ENCODE measurements at regions not wholly inside any gene's neighbourhood (a gene's known extent, or its start where the extent isn't known, plus 50 kb on each side); places are given as distances from the start of the nearest gene placed in this dataset.

- no peaks in the 10 kb centered on the region for H3K36me3 ChIP-seq
- no peak overlapping the region for H3K4me3 ChIP-seq
- no peak for TF ChIP-seq CTCF (IDR thresholded peaks at IDR 0.05)
- no peak for TF ChIP-seq POLR2A (IDR thresholded peaks at IDR 0.05; ENCODE audit: low read depth)
- TF ChIP-seq EP300 (IDR thresholded peaks at IDR 0.05): no peak
- no peak for TF ChIP-seq POLR2AphosphoS5 (IDR thresholded peaks at IDR 0.05)
- H3K27ac ChIP-seq (replicated peaks in 1 of 4): no peak overlapping the region
- intact Hi-C loops (cut with DNase I): no loop called here
- DNase-seq (ENCODE audit: extremely low spot score): no peak
- H3K27me3 ChIP-seq: no peaks in the 10 kb centered on the region
- no peaks in the 10 kb centered on the region for H3K4me1 ChIP-seq
- 93% methylated on average over 20 of the region's 20 CpGs for WGBS
- H3K9me3 ChIP-seq: no peaks in the 10 kb centered on the region
These were observed 521.0 kb downstream of the SOX11 start for GRCh38 chr2:6213056-6213780.

GRCh38 chr2:6214471-6214870, 522.3 kb downstream of the SOX11 start:
- TF ChIP-seq POLR2AphosphoS5 (IDR thresholded peaks at IDR 0.05): no peak
- TF ChIP-seq POLR2A (IDR thresholded peaks at IDR 0.05; ENCODE audit: low read depth): no peak
- no peak for TF ChIP-seq CTCF (IDR thresholded peaks at IDR 0.05)
- no peak for TF ChIP-seq EP300 (IDR thresholded peaks at IDR 0.05)
- Histone ChIP-seq H3K27me3 (no peaks in the 10 kb centered on the region), H3K36me3 (no peaks in the 10 kb centered on the region), H3K4me3 (no peak overlapping the region), H3K4me1 (no peaks in the 10 kb centered on the region), H3K9me3 (no peaks in the 10 kb centered on the region), H3K27ac (replicated peaks in 1 of 4) (no peak overlapping the region)
- no peak for DNase-seq (ENCODE audit: extremely low spot score)
- intact Hi-C loops (cut with DNase I): no loop called here
- 64% methylated on average over 6 of the region's 6 CpGs for whole genome bisulfite sequencing

GRCh38 chr2:6215053-6215452, 522.9 kb downstream of the SOX11 start:
- H3K27me3 ChIP-seq: no peaks in the 10 kb centered on the region
- 90% methylated on average over 2 of the region's 2 CpGs for WGBS
- intact Hi-C loops (cut with DNase I): no loop called here
- DNase-seq (ENCODE audit: extremely low spot score): no peak
- H3K9me3 ChIP-seq: no peaks in the 10 kb centered on the region
- TF ChIP-seq EP300 (IDR thresholded peaks at IDR 0.05) (no peak), POLR2AphosphoS5 (IDR thresholded peaks at IDR 0.05) (no peak), CTCF (IDR thresholded peaks at IDR 0.05) (no peak), POLR2A (IDR thresholded peaks at IDR 0.05; ENCODE audit: low read depth) (no peak)
- H3K27ac ChIP-seq (replicated peaks in 1 of 4): no peak overlapping the region
- no peak overlapping the region for H3K4me3 ChIP-seq
- H3K36me3 ChIP-seq: no peaks in the 10 kb centered on the region
- H3K4me1 ChIP-seq: no peaks in the 10 kb centered on the region

DNA sequence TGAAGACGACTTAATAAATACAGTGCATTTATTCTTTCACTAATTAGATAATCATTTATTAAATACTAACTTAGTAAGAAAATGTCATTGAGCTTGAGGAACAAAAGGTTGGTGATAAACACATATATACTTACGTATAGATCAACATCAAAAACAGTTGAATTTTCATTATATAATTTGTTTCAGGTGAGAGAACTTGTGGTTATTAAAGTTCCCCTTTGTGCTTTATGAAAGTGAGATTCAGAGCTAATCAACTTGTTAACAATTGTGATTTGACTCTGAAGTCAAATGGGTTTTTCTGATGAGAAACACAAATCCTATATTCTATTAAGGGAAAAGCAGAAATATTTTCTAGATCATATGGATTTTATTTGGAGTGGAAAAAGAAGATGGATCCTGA, 524.0 kb downstream of the SOX11 start:
- H3K27me3 ChIP-seq: no peaks in the 10 kb centered on the region
- no peak overlapping the region for H3K27ac ChIP-seq (replicated peaks in 1 of 4)
- intact Hi-C loops (cut with DNase I): no loop called here
- H3K9me3 ChIP-seq: no peaks in the 10 kb centered on the region
- TF ChIP-seq POLR2A (IDR thresholded peaks at IDR 0.05; ENCODE audit: low read depth): no peak
- 70% methylated on average over 2 of the region's 2 CpGs for WGBS
- no peak overlapping the region for H3K4me3 ChIP-seq
- H3K4me1 ChIP-seq: no peaks in the 10 kb centered on the region
- DNase-seq (ENCODE audit: extremely low spot score): no peak
- H3K36me3 ChIP-seq: no peaks in the 10 kb centered on the region

- no peaks in the 10 kb centered on the region for H3K4me1 ChIP-seq
- peak; percentile 29 for DNase-seq (ENCODE audit: extremely low spot score)
- H3K27ac ChIP-seq (replicated peaks in 1 of 4): no peak overlapping the region
- no peaks in the 10 kb centered on the region for H3K9me3 ChIP-seq
- 93% methylated on average over 4 of the region's 4 CpGs for WGBS
- no peaks in the 10 kb centered on the region for H3K36me3 ChIP-seq
- no peaks in the 10 kb centered on the region for H3K27me3 ChIP-seq
- no peak overlapping the region for H3K4me3 ChIP-seq
- TF ChIP-seq POLR2A (IDR thresholded peaks at IDR 0.05; ENCODE audit: low read depth): no peak
- intact Hi-C loops (cut with DNase I): no loop called here
These were observed 526.7 kb downstream of the SOX11 start for GRCh38 chr2:6218926-6219325.

DNA sequence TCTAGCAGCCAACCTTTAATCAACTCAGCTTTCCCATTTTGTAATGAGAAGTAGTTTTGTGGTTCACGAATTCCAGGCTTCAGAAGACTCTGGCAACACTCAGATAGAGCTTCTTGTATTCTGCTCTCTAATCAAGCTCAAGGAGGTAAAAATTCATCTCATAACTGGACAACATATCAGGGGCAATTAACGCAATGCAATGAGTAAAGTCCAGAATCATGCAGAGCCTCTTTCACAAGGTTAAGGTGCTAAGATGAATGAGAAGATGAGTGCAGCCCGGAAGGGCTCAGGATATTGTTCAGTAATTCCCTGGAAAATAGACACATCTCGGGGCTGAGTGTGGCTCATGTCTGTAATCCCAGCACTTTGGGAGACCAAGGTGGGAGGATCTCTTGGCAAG, 527.7 kb downstream of the SOX11 start:
- no peak overlapping the region for H3K4me3 ChIP-seq
- DNase-seq (ENCODE audit: extremely low spot score): peak; percentile 31
- WGBS: 92% methylated on average over 4 of the region's 4 CpGs
- H3K4me1 ChIP-seq: no peaks in the 10 kb centered on the region
- no peak overlapping the region for H3K27ac ChIP-seq (replicated peaks in 1 of 4)
- H3K9me3 ChIP-seq: no peaks in the 10 kb centered on the region
- no peaks in the 10 kb centered on the region for H3K36me3 ChIP-seq
- TF ChIP-seq POLR2AphosphoS5 (IDR thresholded peaks at IDR 0.05) (no peak), CTCF (IDR thresholded peaks at IDR 0.05) (no peak), POLR2A (IDR thresholded peaks at IDR 0.05; ENCODE audit: low read depth) (no peak), EP300 (IDR thresholded peaks at IDR 0.05) (no peak)
- intact Hi-C loops (cut with DNase I): no loop called here
- no peaks in the 10 kb centered on the region for H3K27me3 ChIP-seq
